IMR-90 (cell line): ENCODE measurements at regions not wholly inside any gene's neighbourhood (a gene's known extent, or its start where the extent isn't known, plus 50 kb on each side); places are given as distances from the start of the nearest gene placed in this dataset.

Source experiments
- ATAC-seq: fragments of 200-7000 bp; cut with Tn5 transposase; 2 replicates; pipeline ENCODE4 v1.9.1; 2020; ENCODE audit warnings: low read depth, mild to moderate bottlenecking, moderate library complexity
- BruUV-seq: library from RNA; stranded (reverse); fragments of 400-500 nt; replicated peaks from 2 replicates; lab custom pipeline; 2021; lab: Mats Ljungman, UMichigan
- CTCF ChIA-PET: fragments of 300-600 bp; formaldehyde crosslinking; extraction: SDS; loops from one replicate; lab custom pipeline; 2021; ENCODE audit warnings: antibody characterized with exemption; lab: Yijun Ruan, JAX
- POLR2A ChIA-PET: fragments of 300-600 bp; sonication (Branson Sonifier 250); formaldehyde crosslinking; loops from one replicate; lab custom pipeline; 2022; ENCODE audit warnings: antibody characterized with exemption; ENCODE audit not compliant: unreplicated experiment; lab: Charles Lee
- DNase-seq: peaks from one replicate; pipeline ENCODE4 v3.0.0; 2013
- H2AFZ ChIP-seq: replicated peaks from 2 replicates; pipeline ENCODE3; 2013; ENCODE audit warnings: low read length, mild to moderate bottlenecking; ENCODE audit not compliant: poor library complexity
- H2AK5ac ChIP-seq: 2 replicates; pipeline ENCODE4 v1.6.1; 2013; ENCODE audit warnings: low read depth, low read length, inconsistent platforms
- H2AK9ac ChIP-seq: replicated peaks from 2 replicates; pipeline ENCODE3; 2013; ENCODE audit warnings: mild to moderate bottlenecking, low read depth, low read length, moderate library complexity; ENCODE audit not compliant: poor library complexity
- H2BK120ac ChIP-seq: 2 replicates; pipeline ENCODE4 v1.6.1; 2013; ENCODE audit warnings: low read depth, low read length, inconsistent platforms
- H2BK15ac ChIP-seq: 3 replicates; pipeline ENCODE4 v1.6.1; 2013; ENCODE audit warnings: low read depth, low read length, inconsistent platforms
- H2BK20ac ChIP-seq: 2 replicates; pipeline ENCODE4 v1.6.1; 2013; ENCODE audit warnings: low read depth, mild to moderate bottlenecking, inconsistent platforms, low read length, moderate library complexity
- H2BK5ac ChIP-seq: 2 replicates; pipeline ENCODE4 v1.6.1; 2013; ENCODE audit warnings: mild to moderate bottlenecking, low read depth, low read length, inconsistent platforms; ENCODE audit not compliant: poor library complexity, severe bottlenecking
- H3K14ac ChIP-seq: replicated peaks from 2 replicates; pipeline ENCODE4 v1.6.1; 2013; ENCODE audit warnings: low read depth, low read length, inconsistent platforms
- H3K18ac ChIP-seq: 2 replicates; pipeline ENCODE4 v1.6.1; 2013; ENCODE audit warnings: low read depth, low read length, control low read depth
- H3K23ac ChIP-seq: 2 replicates; pipeline ENCODE4 v1.6.1; 2013; ENCODE audit warnings: low read depth, low read length, inconsistent platforms
- H3K27ac ChIP-seq: 2 replicates; pipeline ENCODE4 v1.5.1; 2013; ENCODE audit warnings: mild to moderate bottlenecking, control low read depth, low read length; ENCODE audit not compliant: insufficient read depth
- H3K27me3 ChIP-seq: 2 replicates; pipeline ENCODE4 v1.6.1; 2013; ENCODE audit warnings: low read length; ENCODE audit not compliant: control insufficient read depth, insufficient read depth
- H3K36me3 ChIP-seq: 2 replicates; pipeline ENCODE4 v1.6.1; 2013; ENCODE audit warnings: low read length, mixed read lengths; ENCODE audit not compliant: control insufficient read depth, insufficient read depth
- H3K4ac ChIP-seq: 2 replicates; pipeline ENCODE4 v1.6.1; 2013; ENCODE audit warnings: low read depth, low read length, inconsistent platforms
- H3K4me1 ChIP-seq: 2 replicates; pipeline ENCODE4 v1.6.1; 2013; ENCODE audit warnings: low read length, mixed read lengths; ENCODE audit not compliant: control insufficient read depth, insufficient read depth
- H3K4me2 ChIP-seq: 2 replicates; pipeline ENCODE4 v1.6.1; 2013; ENCODE audit warnings: low read depth, mild to moderate bottlenecking, control low read depth, low read length, moderate library complexity
- H3K4me3 ChIP-seq: 2 replicates; pipeline ENCODE4 v1.5.1; 2013; ENCODE audit warnings: low read depth, mild to moderate bottlenecking, control low read depth, low read length, moderate library complexity; ENCODE audit not compliant: insufficient read depth
- H3K56ac ChIP-seq: 2 replicates; pipeline ENCODE4 v1.6.1; 2013; ENCODE audit warnings: low read length, inconsistent platforms; ENCODE audit not compliant: insufficient read depth; ENCODE audit errors: extremely low read depth
- H3K79me1 ChIP-seq, 2 experiments: 2 replicates each; pipeline ENCODE4 v1.6.1; 2013; ENCODE audit warnings: low read length in 2 of 2, inconsistent platforms in 1 of 2, low read depth in 1 of 2
- H3K9ac ChIP-seq: 2 replicates; pipeline ENCODE4 v1.6.1; 2013; ENCODE audit warnings: low read depth, low read length, control low read depth
- H3K9me1 ChIP-seq: 2 replicates; pipeline ENCODE4 v1.6.1; 2013; ENCODE audit warnings: low read length, inconsistent platforms; ENCODE audit not compliant: insufficient read depth
- H3K9me3 ChIP-seq: 2 replicates; pipeline ENCODE4 v1.6.1; 2013; ENCODE audit warnings: low read length; ENCODE audit not compliant: control insufficient read depth, insufficient read depth
- H4K20me1 ChIP-seq: 2 replicates; pipeline ENCODE4 v1.6.1; 2013; ENCODE audit warnings: low read length, inconsistent platforms; ENCODE audit not compliant: insufficient read depth
- H4K5ac ChIP-seq: 2 replicates; pipeline ENCODE4 v1.6.1; 2013; ENCODE audit warnings: mild to moderate bottlenecking, low read depth, low read length, control low read depth
- H4K8ac ChIP-seq, 2 experiments: 2 replicates each; pipeline ENCODE4 v1.6.1; 2013; ENCODE audit warnings: low read depth in 2 of 2, low read length in 2 of 2, control low read depth in 1 of 2, inconsistent platforms in 1 of 2
- H4K91ac ChIP-seq: 2 replicates; pipeline ENCODE4 v1.6.1; 2013; ENCODE audit warnings: low read depth, low read length, inconsistent platforms; ENCODE audit not compliant: insufficient read depth
- MXI1 ChIP-seq: IDR thresholded peaks from 2 replicates; pipeline ENCODE4 v1.6.1; 2012; ENCODE audit warnings: low read depth, mild to moderate bottlenecking, low read length, moderate library complexity, borderline replicate concordance
- NFE2L2 ChIP-seq: fragments of 150-350 bp; IDR thresholded peaks from 2 replicates; pipeline ENCODE4 v1.6.1; 2016; ENCODE audit warnings: low read depth, mild to moderate bottlenecking, low read length
- RCOR1 ChIP-seq: IDR thresholded peaks from 2 replicates; pipeline ENCODE4 v1.6.1; 2012; ENCODE audit warnings: mild to moderate bottlenecking, low read length, improper control_type of control experiment; ENCODE audit not compliant: insufficient replicate concordance
- WGBS, 2 experiments: methylation state at CpG; one replicate each; pipeline versions ENCODE4 v1.1.5 to v1.1.7; 2013; ENCODE audit warnings: missing lambda C conversion rate in 2 of 2; ENCODE audit not compliant: insufficient read length in 1 of 2; ENCODE audit errors: extremely low coverage in 2 of 2; 5-methylcytosine and 5-hydroxymethylcytosine counted together
- dilution Hi-C: fragments of 300-500 bp; cut with HindIII; formaldehyde crosslinking; loops from one replicate; pipeline ENCODE4 v1.14.3; 2018; ENCODE audit warnings: low sequenced_read_pairs; ENCODE audit not compliant: unreplicated experiment
- in situ Hi-C: fragments of 300-500 bp; cut with MboI; formaldehyde crosslinking; loops from 3 replicates; pipeline ENCODE4 v1.14.3; 2019; ENCODE audit warnings: low sequenced_read_pairs, inconsistent platforms, mixed read lengths
- intact Hi-C: fragments of 100-400 bp; cut with micrococcal nuclease; formaldehyde crosslinking; loops from 2 replicates; pipeline ENCODE4 v1.10.0; 2022
- TF ChIP-seq, protein P1 (sequence below): fragments of 150-350 bp; IDR thresholded peaks from 2 replicates; pipeline ENCODE4 v1.6.1; 2016; ENCODE audit warnings: low read depth, mild to moderate bottlenecking, low read length, moderate library complexity, borderline replicate concordance

- BruUV-seq: no TSS peak
- Histone ChIP-seq H2BK120ac (no peak overlapping the region), H3K18ac (no peak overlapping the region), H3K9ac (no peak overlapping the region), H4K91ac (no peak overlapping the region), H2AK9ac (no peak overlapping the region), H2BK20ac (no peak overlapping the region), H3K27me3 (no peaks in the 10 kb centered on the region), H3K36me3 (no peaks in the 10 kb centered on the region), H4K5ac (no peak overlapping the region), H3K9me1 (no peaks in the 10 kb centered on the region), H4K20me1 (no peaks in the 10 kb centered on the region), H3K14ac (no peak overlapping the region), H4K8ac (no peak overlapping the region), H3K9me3 (no peaks in the 10 kb centered on the region), H2BK15ac (no peak overlapping the region), H2AFZ (no peak overlapping the region), H2AK5ac (no peak overlapping the region), H3K79me1 (no peaks in the 10 kb centered on the region), H3K4me1 (no peaks in the 10 kb centered on the region), H3K23ac (no peak overlapping the region), H3K56ac (no peak overlapping the region), H3K4me2 (no peak overlapping the region), H3K27ac (no peak overlapping the region), H3K4me3 (no peak overlapping the region), H2BK5ac (no peak overlapping the region), H3K4ac (no peak overlapping the region)
- DNase-seq (no peak), ATAC-seq (no peak)
- dilution Hi-C loops (no loop called here), intact Hi-C loops (no loop called here), in situ Hi-C loops (no loop called here)
- TF ChIP-seq RCOR1: no peak
- TF ChIP-seq, protein P1, sequence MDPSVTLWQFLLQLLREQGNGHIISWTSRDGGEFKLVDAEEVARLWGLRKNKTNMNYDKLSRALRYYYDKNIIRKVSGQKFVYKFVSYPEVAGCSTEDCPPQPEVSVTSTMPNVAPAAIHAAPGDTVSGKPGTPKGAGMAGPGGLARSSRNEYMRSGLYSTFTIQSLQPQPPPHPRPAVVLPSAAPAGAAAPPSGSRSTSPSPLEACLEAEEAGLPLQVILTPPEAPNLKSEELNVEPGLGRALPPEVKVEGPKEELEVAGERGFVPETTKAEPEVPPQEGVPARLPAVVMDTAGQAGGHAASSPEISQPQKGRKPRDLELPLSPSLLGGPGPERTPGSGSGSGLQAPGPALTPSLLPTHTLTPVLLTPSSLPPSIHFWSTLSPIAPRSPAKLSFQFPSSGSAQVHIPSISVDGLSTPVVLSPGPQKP: no peak
- TF ChIP-seq MXI1: no peak
- no peak for TF ChIP-seq NFE2L2
- ChIA-PET CTCF (no interaction called here), POLR2A (no interaction called here)
- WGBS, 2 experiments: 80% methylated on average over 1 of the region's 4 CpGs; no CpG with 5 or more reads in 1 of the 2 experiments
Measured at GRCh38 chr16:56050916-56051315, 140.4 kb upstream of the GNAO1 start.
